A549 (cell line): ENCODE measurements at regions not wholly inside any gene's neighbourhood (a gene's known extent, or its start where the extent isn't known, plus 50 kb on each side); places are given as distances from the start of the nearest gene placed in this dataset.

Source experiments
- CTCF ChIP-seq: fragments of >200 bp; sonication (Bioruptor Twin); formaldehyde crosslinking; IDR thresholded peaks from 3 replicates; pipeline ENCODE4 v1.5.1; 2016
- ELK1 ChIP-seq: fragments of 150-350 bp; IDR thresholded peaks from 2 replicates; pipeline ENCODE4 v1.6.1; 2014; ENCODE audit warnings: low read depth, mild to moderate bottlenecking, low read length
- HDAC2 ChIP-seq: fragments of 200-600 bp; sonication (generic); IDR thresholded peaks from 2 replicates; pipeline ENCODE4 v1.6.1; 2016
- HES2 ChIP-seq: fragments of >200 bp; sonication (Bioruptor Twin); formaldehyde crosslinking; IDR thresholded peaks from 2 replicates; pipeline ENCODE4 v1.6.1; 2016
- KDM1A ChIP-seq: fragments of 200-600 bp; sonication (generic); IDR thresholded peaks from 2 replicates; pipeline ENCODE4 v1.6.1; 2016; ENCODE audit warnings: low read depth, mild to moderate bottlenecking
- MAX ChIP-seq: IDR thresholded peaks from 2 replicates; pipeline ENCODE4 v1.6.1; 2012
- MYC ChIP-seq: IDR thresholded peaks from 2 replicates; pipeline ENCODE4 v1.6.1; 2012; ENCODE audit warnings: mild to moderate bottlenecking, inconsistent platforms, low read length, improper control_type of control experiment, borderline replicate concordance
- POLR2A ChIP-seq: IDR thresholded peaks from 2 replicates; pipeline ENCODE4 v1.6.1; 2012; ENCODE audit warnings: mild to moderate bottlenecking, low read length
- RAD21 ChIP-seq, 2 experiments: fragments of >200 bp in 1 of 2; sonication (Bioruptor Twin) in 1 of 2; formaldehyde crosslinking in 1 of 2; IDR thresholded peaks in 1 of 2; conservative IDR thresholded peaks in 1 of 2; 2 replicates in 1 of 2; 3 replicates in 1 of 2; pipeline ENCODE4 v1.6.1; 2012 to 2018; ENCODE audit warnings: inconsistent platforms in 1 of 2
- RFX5 ChIP-seq: fragments of 450-650 bp; IDR thresholded peaks from 2 replicates; pipeline ENCODE4 v1.7.1; 2014; ENCODE audit warnings: antibody characterized with exemption, mild to moderate bottlenecking, moderate library complexity
- SREBF2 ChIP-seq: fragments of 450-650 bp; IDR thresholded peaks from 2 replicates; pipeline ENCODE4 v1.6.1; 2014; ENCODE audit warnings: mild to moderate bottlenecking, moderate library complexity
- ZC3H11A ChIP-seq: fragments of 450-650 bp; IDR thresholded peaks from 2 replicates; pipeline ENCODE4 v1.6.1; 2014; ENCODE audit warnings: antibody characterized with exemption, mild to moderate bottlenecking

- TF ChIP-seq CTCF, result no peak
- no peak for TF ChIP-seq MYC
- TF ChIP-seq RFX5, result no peak
- no peak for TF ChIP-seq ELK1
- no peak for TF ChIP-seq RAD21 (conservative IDR thresholded peaks at IDR 0.05 in 1 of 2, IDR thresholded peaks at IDR 0.05 in 1 of 2)
- no peak for TF ChIP-seq ZC3H11A
- TF ChIP-seq HDAC2, result no peak
- TF ChIP-seq HES2, result no peak
- TF ChIP-seq KDM1A, result no peak
- TF ChIP-seq SREBF2, result no peak
- TF ChIP-seq POLR2A, result no peak
- TF ChIP-seq MAX, result no peak
These were observed 240.4 kb upstream of the TNRC6C start for GRCh38 chr17:77717941-77718668.
